HUDEP-2 (cell line): ENCODE measurements at regions not wholly inside any gene's neighbourhood (a gene's known extent, or its start where the extent isn't known, plus 50 kb on each side); places are given as distances from the start of the nearest gene placed in this dataset.
"Not testable (repeated sequence)": the region's sequence is repeated elsewhere in the genome, so short reads cannot be mapped to it uniquely, and the experiment has no call there.

Experiments
- DNase-seq, 76 experiments: peaks; one replicate each; lab custom pipeline; 2025; ENCODE audit not compliant: unreplicated experiment in 76 of 76; lab: John Stamatoyannopoulos, UW

DNA sequence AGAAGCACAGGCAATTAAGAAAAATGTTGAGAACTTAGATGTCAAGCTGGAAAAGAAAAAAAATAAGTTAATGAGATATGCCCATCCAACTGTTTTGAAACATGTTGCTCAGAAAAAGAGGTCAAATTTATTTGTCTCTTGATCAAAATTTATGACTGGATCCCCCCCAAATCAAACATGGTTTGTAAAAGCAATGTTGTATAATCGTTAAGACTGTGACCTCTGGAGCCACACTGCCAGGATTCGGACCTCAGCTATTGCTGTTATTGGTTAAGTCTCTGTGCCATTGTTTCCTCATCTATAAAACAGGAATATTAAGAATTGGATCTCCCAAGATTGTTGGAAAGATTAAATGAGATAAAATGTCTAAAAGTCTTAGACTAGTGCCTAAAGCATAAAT, 51.9 kb upstream of the LRRK2 start:
- DNase-seq = no peak

DNA sequence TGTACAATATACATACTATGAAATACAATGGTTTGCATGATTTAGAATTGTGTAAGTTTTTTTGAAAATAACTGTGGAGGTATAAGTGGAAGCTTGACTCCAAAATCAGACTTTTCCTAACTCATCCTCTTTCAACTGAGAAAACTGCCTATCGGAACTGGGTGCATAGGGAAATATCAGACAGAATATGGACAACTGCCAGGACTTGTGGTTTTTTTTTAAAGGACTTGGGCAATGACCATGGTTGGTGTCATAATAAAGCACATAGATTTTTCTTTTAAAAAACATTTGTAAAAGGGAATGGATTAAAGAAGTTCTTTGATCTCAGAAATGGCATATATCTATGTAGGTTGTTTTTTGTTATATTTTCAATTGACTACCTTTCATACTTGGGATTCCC, 53.3 kb upstream of the LRRK2 start:
- DNase-seq = no peak

DNA sequence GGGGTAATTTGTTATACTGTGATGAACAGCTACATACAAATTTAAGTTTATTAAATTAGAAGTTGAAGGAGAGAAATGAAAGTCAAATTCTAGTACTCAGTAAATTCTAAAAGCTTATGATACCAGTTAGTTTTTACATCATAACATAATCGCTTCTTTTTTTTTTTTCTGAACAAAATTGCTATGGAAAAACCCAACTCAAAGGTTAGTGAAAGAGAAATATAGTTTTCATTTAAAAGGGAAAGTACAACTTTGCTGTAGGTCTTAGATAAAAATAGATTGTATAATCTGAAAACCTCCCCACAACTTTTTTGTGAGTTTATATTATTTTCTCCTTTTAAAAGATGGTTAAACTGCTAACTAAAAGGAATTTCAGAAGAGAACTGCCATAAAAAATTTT, 53.7 kb upstream of the LRRK2 start:
- no peak for DNase-seq

- DNase-seq = peak in 7 of 76 experiments; percentile 11 to 46 (median 25)
Measured at GRCh38 chr12:40170593-40170992, 54.2 kb upstream of the LRRK2 start.

DNA sequence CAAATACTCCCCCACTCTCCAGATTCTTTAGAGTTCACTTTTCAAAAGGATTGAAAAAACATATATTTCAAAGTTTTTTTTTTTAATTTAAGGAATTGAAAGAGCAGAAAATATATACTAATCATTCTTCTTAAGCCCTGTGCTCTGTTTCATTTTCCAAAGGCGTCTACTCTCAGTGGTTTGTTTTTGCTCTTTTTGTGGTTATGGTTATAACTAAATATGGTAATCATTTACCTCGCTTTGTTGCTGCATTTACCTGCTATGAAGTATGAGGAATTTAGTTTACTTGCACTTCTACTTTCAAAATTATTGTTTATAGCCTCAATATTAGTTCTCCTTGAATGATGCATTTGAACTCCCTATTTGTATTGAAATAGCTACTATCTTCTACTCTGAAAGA, 55.9 kb upstream of the LRRK2 start:
- DNase-seq = no peak

GRCh38 chr12:40168419-40168818, 56.4 kb upstream of the LRRK2 start:
- not testable (repeated sequence) for DNase-seq

- DNase-seq = no peak
Measured at GRCh38 chr12:40168001-40168400, 56.8 kb upstream of the LRRK2 start.

DNA sequence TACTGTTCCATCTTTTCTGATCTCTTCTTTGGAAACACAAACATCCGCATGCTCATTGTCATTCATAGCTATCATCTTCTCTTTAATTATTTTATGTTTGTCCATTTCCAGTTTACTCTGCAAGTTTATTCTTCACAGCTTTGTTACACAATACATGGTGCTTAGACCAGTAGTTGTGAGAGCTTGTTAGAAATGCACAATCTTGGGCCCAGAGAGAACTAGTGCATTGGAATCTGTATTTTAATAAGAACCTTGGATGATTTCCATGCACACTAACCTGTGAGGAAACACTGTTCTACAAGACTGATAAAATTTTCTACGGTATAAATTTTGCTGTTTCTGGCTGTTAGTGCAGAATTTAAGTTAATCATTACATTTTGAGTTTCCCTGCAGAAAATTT, 59.3 kb upstream of the SLC2A13 start:
- no peak for DNase-seq

GRCh38 chr12:40164034-40164433, 58.2 kb upstream of the SLC2A13 start:
- DNase-seq = no peak

DNA sequence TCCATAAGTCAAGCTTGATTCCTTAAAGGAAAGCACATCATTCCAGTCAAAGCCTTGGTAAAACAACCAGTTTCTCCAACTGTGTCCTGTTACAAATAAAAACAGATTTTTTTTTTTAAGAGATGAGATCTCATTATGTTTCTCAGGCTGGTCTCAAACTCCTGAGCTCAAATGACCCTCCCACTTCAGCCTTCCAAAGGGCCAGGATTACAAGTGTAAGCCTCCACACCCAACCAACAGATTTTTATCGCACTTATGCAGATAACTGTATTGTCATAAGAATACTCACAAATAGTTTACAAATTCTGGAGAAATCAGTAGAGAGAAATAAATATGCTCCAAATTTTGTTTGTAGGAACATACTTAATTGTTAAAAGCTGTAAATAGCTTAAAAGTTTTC, 56.2 kb upstream of the SLC2A13 start:
- DNase-seq = no peak

- no peak for DNase-seq
Measured at GRCh38 chr12:40158592-40159111, 52.8 kb upstream of the SLC2A13 start.

GRCh38 chr12:40157336-40157735, 51.5 kb upstream of the SLC2A13 start:
- no peak for DNase-seq

GRCh38 chr12:40156021-40156764, 50.3 kb upstream of the SLC2A13 start:
- no peak for DNase-seq
